ENCODE measurements at regions not wholly inside any gene's neighbourhood (a gene's known extent, or its start where the extent isn't known, plus 50 kb on each side); places are given as distances from the start of the nearest gene placed in this dataset.

DNA sequence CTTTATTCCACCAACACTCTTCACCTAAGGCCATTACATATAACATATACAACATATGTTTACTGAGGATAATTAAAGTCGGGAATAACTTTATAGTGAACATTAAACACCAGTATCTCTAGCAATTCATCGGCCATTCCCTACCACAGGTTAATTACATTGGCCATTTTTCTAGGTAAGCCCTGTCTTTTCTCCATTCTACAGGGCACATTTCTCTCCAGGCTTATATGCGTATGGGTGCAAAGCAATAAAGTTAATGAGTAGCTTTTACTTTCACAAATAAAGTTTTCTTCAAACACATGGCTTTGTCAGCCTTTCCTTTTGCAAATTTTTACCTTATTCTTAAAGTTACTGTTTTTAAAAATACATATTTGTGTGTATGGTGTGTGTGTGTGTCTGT is 111.9 kb upstream of the IQCM start:
- Histone ChIP-seq H2AFZ (ENCODE audit: control insufficient read depth, low read depth, low read length) (no peak overlapping the region), H3K4me2 (ENCODE audit: control insufficient read depth, insufficient read depth) (no peak overlapping the region), H3K4me1 (ENCODE audit: control insufficient read depth, insufficient read depth, low read length) (no peaks in the 10 kb centered on the region), H3K79me2 (ENCODE audit: control insufficient read depth, insufficient read depth, low read length) (no peaks in the 10 kb centered on the region), H4K20me1 (ENCODE audit: control insufficient read depth, insufficient read depth) (no peaks in the 10 kb centered on the region), H3K9ac (ENCODE audit: control insufficient read depth, insufficient read depth, low read length) (no peak overlapping the region), H3K27ac (ENCODE audit: control insufficient read depth, insufficient read depth) (no peak overlapping the region), H3K36me3 (ENCODE audit: control insufficient read depth in 2 of 2, insufficient read depth in 2 of 2, low read length in 1 of 2) (no peaks in the 10 kb centered on the region), H3K4me3 (no peak overlapping the region), H3K27me3 (replicated peaks in 1 of 2; ENCODE audit: control insufficient read depth in 2 of 2, insufficient read depth in 2 of 2, low read length in 1 of 2) (no peaks in the 10 kb centered on the region), H3K9me3 (replicated peaks; ENCODE audit: control insufficient read depth, insufficient read depth, low read length) (no peaks in the 10 kb centered on the region)
- ATAC-seq (no peak), DNase-seq (ENCODE audit: low read depth, low spot score) (no peak), FAIRE-seq (no peak)
- ChIA-PET SMC1A (ENCODE audit: uncharacterized antibody, unreplicated experiment) (interaction anchor here (0.5 kb wide), 1 partner anchor 395 kb away, joined by 3 read pairs; no protein-coding TSS in a partner anchor), RAD21 (ENCODE audit: unreplicated experiment) (no interaction called here), POLR2A (no interaction called here), CTCF (no interaction called here)
- TF ChIP-seq HCFC1 (IDR thresholded peaks at IDR 0.05; ENCODE audit: low read length) (no peak), BRCA1 (IDR thresholded peaks at IDR 0.05; ENCODE audit: low read depth, low read length) (no peak), RELA (IDR thresholded peaks at IDR 0.05; ENCODE audit: borderline replicate concordance, partially characterized antibody) (no peak), ATF7 (IDR thresholded peaks at IDR 0.05; ENCODE audit: low read depth) (no peak)
- TF ChIP-seq, protein P1, sequence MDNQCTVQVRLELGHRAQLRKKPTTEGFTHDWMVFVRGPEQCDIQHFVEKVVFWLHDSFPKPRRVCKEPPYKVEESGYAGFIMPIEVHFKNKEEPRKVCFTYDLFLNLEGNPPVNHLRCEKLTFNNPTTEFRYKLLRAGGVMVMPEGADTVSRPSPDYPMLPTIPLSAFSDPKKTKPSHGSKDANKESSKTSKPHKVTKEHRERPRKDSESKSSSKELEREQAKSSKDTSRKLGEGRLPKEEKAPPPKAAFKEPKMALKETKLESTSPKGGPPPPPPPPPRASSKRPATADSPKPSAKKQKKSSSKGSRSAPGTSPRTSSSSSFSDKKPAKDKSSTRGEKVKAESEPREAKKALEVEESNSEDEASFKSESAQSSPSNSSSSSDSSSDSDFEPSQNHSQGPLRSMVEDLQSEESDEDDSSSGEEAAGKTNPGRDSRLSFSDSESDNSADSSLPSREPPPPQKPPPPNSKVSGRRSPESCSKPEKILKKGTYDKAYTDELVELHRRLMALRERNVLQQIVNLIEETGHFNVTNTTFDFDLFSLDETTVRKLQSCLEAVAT (IDR thresholded peaks at IDR 0.05) = no peak
- TF ChIP-seq, protein P2, sequence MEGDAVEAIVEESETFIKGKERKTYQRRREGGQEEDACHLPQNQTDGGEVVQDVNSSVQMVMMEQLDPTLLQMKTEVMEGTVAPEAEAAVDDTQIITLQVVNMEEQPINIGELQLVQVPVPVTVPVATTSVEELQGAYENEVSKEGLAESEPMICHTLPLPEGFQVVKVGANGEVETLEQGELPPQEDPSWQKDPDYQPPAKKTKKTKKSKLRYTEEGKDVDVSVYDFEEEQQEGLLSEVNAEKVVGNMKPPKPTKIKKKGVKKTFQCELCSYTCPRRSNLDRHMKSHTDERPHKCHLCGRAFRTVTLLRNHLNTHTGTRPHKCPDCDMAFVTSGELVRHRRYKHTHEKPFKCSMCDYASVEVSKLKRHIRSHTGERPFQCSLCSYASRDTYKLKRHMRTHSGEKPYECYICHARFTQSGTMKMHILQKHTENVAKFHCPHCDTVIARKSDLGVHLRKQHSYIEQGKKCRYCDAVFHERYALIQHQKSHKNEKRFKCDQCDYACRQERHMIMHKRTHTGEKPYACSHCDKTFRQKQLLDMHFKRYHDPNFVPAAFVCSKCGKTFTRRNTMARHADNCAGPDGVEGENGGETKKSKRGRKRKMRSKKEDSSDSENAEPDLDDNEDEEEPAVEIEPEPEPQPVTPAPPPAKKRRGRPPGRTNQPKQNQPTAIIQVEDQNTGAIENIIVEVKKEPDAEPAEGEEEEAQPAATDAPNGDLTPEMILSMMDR (IDR thresholded peaks at IDR 0.05 in 2 of 3, conservative IDR thresholded peaks at IDR 0.05 in 1 of 3; ENCODE audit: control insufficient read depth in 2 of 3, extremely low read depth in 1 of 3, insufficient read depth in 1 of 3, low read depth in 3 of 3, low read length in 3 of 3) = no peak
- TF ChIP-seq, protein P3, sequence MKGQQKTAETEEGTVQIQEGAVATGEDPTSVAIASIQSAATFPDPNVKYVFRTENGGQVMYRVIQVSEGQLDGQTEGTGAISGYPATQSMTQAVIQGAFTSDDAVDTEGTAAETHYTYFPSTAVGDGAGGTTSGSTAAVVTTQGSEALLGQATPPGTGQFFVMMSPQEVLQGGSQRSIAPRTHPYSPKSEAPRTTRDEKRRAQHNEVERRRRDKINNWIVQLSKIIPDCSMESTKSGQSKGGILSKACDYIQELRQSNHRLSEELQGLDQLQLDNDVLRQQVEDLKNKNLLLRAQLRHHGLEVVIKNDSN (IDR thresholded peaks at IDR 0.05; ENCODE audit: borderline replicate concordance, extremely low read length, insufficient read depth, low read depth, low read length) = no peak
- intact Hi-C loops (cut with micrococcal nuclease; ENCODE audit: unreplicated experiment) (no loop called here), in situ Hi-C loops (cut with MboI) (no loop called here)
- BruUV-seq (replicated peaks) = no TSS peak
- WGBS (ENCODE audit: insufficient coverage, insufficient replicate concordance, low lambda C conversion rate, missing lambda C conversion rate) = 41% methylated on average over 3 of the region's 3 CpGs

All from GM12878 (cell line).